B cell (primary cell): ENCODE measurements at regions not wholly inside any gene's neighbourhood (a gene's known extent, or its start where the extent isn't known, plus 50 kb on each side); places are given as distances from the start of the nearest gene placed in this dataset.

Source experiments
- ATAC-seq: fragments of 200-7000 bp; cut with Tn5 transposase; one replicate; pipeline ENCODE4 v1.10.0; 2021; ENCODE audit warnings: low read depth, mild to moderate bottlenecking, moderate number of reproducible peaks, moderate library complexity
- CTCF ChIA-PET: fragments of 350-600 bp; sonication (Branson Sonifier 250); formaldehyde crosslinking; loops from one replicate; lab custom pipeline; 2021; ENCODE audit warnings: antibody characterized with exemption, inconsistent platforms; lab: Charles Lee
- POLR2A ChIA-PET: fragments of 350-600 bp; sonication (Branson Sonifier 250); formaldehyde crosslinking; loops from one replicate; lab custom pipeline; 2021; ENCODE audit warnings: antibody characterized with exemption; lab: Charles Lee
- DNase-seq: peaks from one replicate; pipeline ENCODE4 v3.0.0; 2013
- H2AFZ ChIP-seq: 2 replicates; pipeline ENCODE4 v1.6.1; 2012; ENCODE audit warnings: mild to moderate bottlenecking, low read depth, low read length; ENCODE audit not compliant: insufficient read depth, poor library complexity, severe bottlenecking
- H3K27ac ChIP-seq, 2 donors: 1 replicate in 1 of 2; 2 replicates in 1 of 2; pipeline ENCODE4 v1.5.1; 2012 to 2013; ENCODE audit warnings: low read length in 2 of 2, mild to moderate bottlenecking in 2 of 2, moderate library complexity in 1 of 2
- H3K27me3 ChIP-seq, 4 experiments: fragments of 200-600 bp in 1 of 4; sonication (generic) in 1 of 4; replicated peaks in 1 of 4; 1 replicate in 2 of 4; 2 replicates in 2 of 4; pipeline versions ENCODE4 v1.6.1 to v1.7.0; 2013 to 2016; ENCODE audit warnings: low read length in 3 of 4, mild to moderate bottlenecking in 2 of 4, mixed read lengths in 1 of 4, moderate library complexity in 1 of 4; ENCODE audit not compliant: insufficient read depth in 4 of 4, control insufficient read depth in 3 of 4; ENCODE audit errors: control extremely low read depth in 1 of 4
- H3K36me3 ChIP-seq, 2 experiments: replicated peaks in 1 of 2; 1 replicate in 1 of 2; 2 replicates in 1 of 2; pipeline versions ENCODE4 v1.6.1 to v1.7.1; 2013; ENCODE audit warnings: low read length in 1 of 2; ENCODE audit not compliant: insufficient read depth in 2 of 2, control insufficient read depth in 1 of 2; ENCODE audit errors: control extremely low read depth in 1 of 2, extremely low read depth in 1 of 2
- H3K4me1 ChIP-seq, 2 donors: fragments of 200-600 bp in 1 of 2; sonication (generic) in 1 of 2; 1 replicate in 1 of 2; 2 replicates in 1 of 2; pipeline versions ENCODE4 v1.5.1 to v1.6.1; 2013 to 2017; ENCODE audit warnings: low read length in 2 of 2; ENCODE audit not compliant: control insufficient read depth in 2 of 2, insufficient read depth in 2 of 2
- H3K4me2 ChIP-seq: replicated peaks from 2 replicates; pipeline ENCODE3; 2012; ENCODE audit warnings: mild to moderate bottlenecking, low read depth, low read length; ENCODE audit not compliant: poor library complexity, severe bottlenecking
- H3K4me3 ChIP-seq, 5 experiments: fragments of 200-600 bp in 1 of 5; sonication (generic) in 1 of 5; 1 replicate in 3 of 5; 2 replicates in 2 of 5; pipeline versions ENCODE4 v1.5.1 to v1.7.0; 2011 to 2016; ENCODE audit warnings: low read length in 4 of 5, mild to moderate bottlenecking in 4 of 5, low read depth in 2 of 5, control low read depth in 1 of 5, moderate library complexity in 1 of 5; ENCODE audit not compliant: insufficient read depth in 1 of 5; ENCODE audit errors: control extremely low read depth in 1 of 5, extremely low read depth in 1 of 5
- H3K79me2 ChIP-seq: fragments of 200-600 bp; sonication (generic); one replicate; pipeline ENCODE4 v1.6.0; 2016; ENCODE audit warnings: low read length; ENCODE audit not compliant: control insufficient read depth, insufficient read depth
- H3K9ac ChIP-seq: fragments of 200-600 bp; sonication (generic); 2 replicates; pipeline ENCODE4 v1.6.1; 2017; ENCODE audit warnings: mild to moderate bottlenecking, low read length, moderate library complexity
- H3K9me3 ChIP-seq, 3 donors: one replicate each; pipeline versions ENCODE4 v1.6.1 to v1.7.1; 2013; ENCODE audit warnings: low read length in 2 of 3; ENCODE audit not compliant: control insufficient read depth in 2 of 3, insufficient read depth in 1 of 3; ENCODE audit errors: control extremely low read depth in 1 of 3
- H4K20me1 ChIP-seq: 2 replicates; pipeline ENCODE4 v1.6.0; 2012; ENCODE audit warnings: mild to moderate bottlenecking, low read length; ENCODE audit not compliant: insufficient read depth, control insufficient read depth, poor library complexity, severe bottlenecking
- H3K27ac Mint-ChIP-seq: one replicate; pipeline ENCODE4 v1.8.0; 2021; ENCODE audit warnings: mixed read lengths
- H3K27me3 Mint-ChIP-seq: one replicate; pipeline ENCODE4 v1.8.0; 2021; ENCODE audit warnings: mixed read lengths
- H3K4me1 Mint-ChIP-seq: one replicate; pipeline ENCODE4 v1.8.0; 2021; ENCODE audit warnings: mixed read lengths
- H3K4me3 Mint-ChIP-seq: one replicate; pipeline ENCODE4 v1.8.0; 2021; ENCODE audit warnings: mixed read lengths
- H3K9me3 Mint-ChIP-seq: one replicate; pipeline ENCODE4 v1.8.0; 2022; ENCODE audit warnings: mixed read lengths; ENCODE audit not compliant: insufficient read depth
- CTCF ChIP-seq: fragments of 200-600 bp; IDR thresholded peaks from one replicate; pipeline ENCODE4 v1.8.0; 2022; ENCODE audit warnings: antibody characterized with exemption, mild to moderate bottlenecking
- EZH2 ChIP-seq: IDR thresholded peaks from 2 replicates; pipeline ENCODE4 v1.6.1; 2012; ENCODE audit warnings: borderline replicate concordance, low read depth, mild to moderate bottlenecking, moderate library complexity, low read length; ENCODE audit not compliant: insufficient read depth, poor library complexity, severe bottlenecking
- WGBS: methylation state at CpG from one replicate; pipeline ENCODE4 v1.1.5; 2013; ENCODE audit warnings: missing lambda C conversion rate; ENCODE audit not compliant: insufficient coverage; 5-methylcytosine and 5-hydroxymethylcytosine counted together
- intact Hi-C: fragments of 100-400 bp; cut with micrococcal nuclease; formaldehyde crosslinking; loops from one replicate; pipeline ENCODE4 v1.10.0; 2022

- H3K4me1 ChIP-seq, result no peaks in the 10 kb centered on the region
- H3K4me3 Mint-ChIP-seq, result no peak overlapping the region
- TF ChIP-seq CTCF (no peak), EZH2 (no peak)
- no peak overlapping the region for H3K27ac ChIP-seq
- ChIA-PET POLR2A (no interaction called here), CTCF (no interaction called here)
- H3K9me3 Mint-ChIP-seq, result peaks cover 5% of the 10 kb centered on the region
- no peak for ATAC-seq
- no peaks in the 10 kb centered on the region for H3K27me3 ChIP-seq
- H3K4me3 ChIP-seq, result no peak overlapping the region
- H2AFZ ChIP-seq, result no peak overlapping the region
- no peak overlapping the region for H3K9ac ChIP-seq
- H4K20me1 ChIP-seq, result no peaks in the 10 kb centered on the region
- no peak for DNase-seq
- H3K4me2 ChIP-seq, result no peak overlapping the region
- no peaks in the 10 kb centered on the region for H3K27me3 Mint-ChIP-seq
- no peaks in the 10 kb centered on the region for H3K79me2 ChIP-seq
- H3K36me3 ChIP-seq, result no peaks in the 10 kb centered on the region
- H3K27ac Mint-ChIP-seq, result no peak overlapping the region
- H3K9me3 ChIP-seq, result peaks cover 0 to 3% (median 0%) of the 10 kb centered on the region in 3 donors
- H3K4me1 Mint-ChIP-seq, result no peaks in the 10 kb centered on the region
- intact Hi-C loops, result no loop called here
Observed at GRCh38 chr4:52421811-52422213, 237.3 kb downstream of the USP46 start.

DNA sequence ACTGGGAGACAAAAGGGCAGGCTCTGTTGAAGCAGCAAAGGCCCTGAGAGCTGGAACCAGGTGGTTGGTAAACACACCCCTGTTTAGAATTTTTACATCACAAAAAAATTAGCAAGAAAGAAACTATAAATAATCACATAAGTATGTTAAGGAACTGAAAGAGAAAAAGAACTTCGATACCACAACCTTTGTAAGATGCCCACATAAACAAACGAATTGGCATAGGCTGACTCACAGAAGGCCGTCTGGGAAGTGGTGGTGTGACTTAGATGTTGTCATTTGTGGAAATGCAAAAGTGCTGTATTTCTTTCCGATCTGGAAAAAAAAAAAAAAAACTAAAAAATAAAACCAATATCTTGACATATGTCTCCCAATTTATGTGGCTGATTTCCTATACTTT, 235.1 kb downstream of the USP46 start:
- Histone ChIP-seq H3K4me3 (no peak overlapping the region), H3K9me3 (peaks cover 0 to under 1% (median 0%) of the 10 kb centered on the region in 3 donors), H3K9ac (no peak overlapping the region), H3K4me1 (no peaks in the 10 kb centered on the region), H3K36me3 (no peaks in the 10 kb centered on the region), H3K79me2 (no peaks in the 10 kb centered on the region), H2AFZ (no peak overlapping the region), H4K20me1 (no peaks in the 10 kb centered on the region), H3K27me3 (no peaks in the 10 kb centered on the region), H3K4me2 (no peak overlapping the region), H3K27ac (no peak overlapping the region)
- POLR2A ChIA-PET, result no interaction called here
- intact Hi-C loops, result no loop called here
- Mint-ChIP-seq H3K4me1 (no peaks in the 10 kb centered on the region), H3K4me3 (no peak overlapping the region), H3K27ac (no peak overlapping the region), H3K27me3 (no peaks in the 10 kb centered on the region), H3K9me3 (peaks cover 2% of the 10 kb centered on the region)
- no CpG with 5 or more reads among the region's 4 CpGs for WGBS
- CTCF ChIA-PET, result no interaction called here
- no peak for TF ChIP-seq EZH2
- no peak for TF ChIP-seq CTCF
- no peak for ATAC-seq
- DNase-seq, result no peak
